ENCODE measurements at regions not wholly inside any gene's neighbourhood (a gene's known extent, or its start where the extent isn't known, plus 50 kb on each side); places are given as distances from the start of the nearest gene placed in this dataset.

- DNase-seq = no peak
Observed at GRCh38 chr5:87868792-87869191, 399.9 kb downstream of the TMEM161B start.

DNA sequence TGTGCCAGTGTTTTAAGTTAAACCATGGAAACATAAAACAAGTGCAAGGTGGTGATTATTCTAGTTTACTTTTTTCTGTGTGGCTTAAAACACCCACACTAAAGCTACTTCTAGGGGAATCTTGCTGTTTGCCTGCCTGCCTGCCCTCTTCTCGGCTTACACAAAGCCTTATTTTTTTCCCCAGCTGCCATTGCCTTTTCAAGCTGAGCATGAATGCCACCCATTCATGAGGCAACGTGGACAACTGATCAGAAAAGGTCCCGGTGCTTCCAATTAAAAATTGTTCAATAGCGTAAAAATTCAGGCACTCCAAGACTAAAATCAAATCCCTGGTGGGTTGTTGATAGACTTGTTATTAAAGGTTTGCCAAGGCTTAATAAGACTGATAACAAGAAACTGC, 401.4 kb downstream of the TMEM161B start:
- DNase-seq = no peak

- no peak for DNase-seq
Observed at GRCh38 chr5:87853541-87853940, 415.1 kb downstream of the TMEM161B start.

DNA sequence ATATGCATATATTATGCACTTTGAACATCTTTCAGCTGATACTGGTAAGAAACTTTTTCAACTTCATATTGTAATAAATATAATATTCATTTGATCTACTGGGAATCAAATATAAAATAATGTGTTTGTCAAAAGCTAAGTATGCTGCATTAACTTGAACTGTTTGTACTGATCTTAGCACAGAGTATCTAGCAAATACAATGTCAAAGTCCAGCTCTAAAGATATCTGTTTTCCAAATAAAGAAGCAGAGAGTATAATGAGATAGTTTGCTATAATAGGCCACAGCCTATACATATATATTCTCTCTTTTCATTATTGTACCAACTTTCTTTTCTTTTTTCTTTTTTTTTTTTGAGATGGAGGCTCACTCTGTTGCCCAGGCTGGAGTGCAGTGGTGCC, 417.0 kb downstream of the TMEM161B start:
- DNase-seq = no peak

GRCh38 chr5:87850843-87851242, 417.8 kb downstream of the TMEM161B start:
- no peak for DNase-seq

GRCh38 chr5:87845734-87846133, 422.9 kb downstream of the TMEM161B start:
- no peak for DNase-seq

DNA sequence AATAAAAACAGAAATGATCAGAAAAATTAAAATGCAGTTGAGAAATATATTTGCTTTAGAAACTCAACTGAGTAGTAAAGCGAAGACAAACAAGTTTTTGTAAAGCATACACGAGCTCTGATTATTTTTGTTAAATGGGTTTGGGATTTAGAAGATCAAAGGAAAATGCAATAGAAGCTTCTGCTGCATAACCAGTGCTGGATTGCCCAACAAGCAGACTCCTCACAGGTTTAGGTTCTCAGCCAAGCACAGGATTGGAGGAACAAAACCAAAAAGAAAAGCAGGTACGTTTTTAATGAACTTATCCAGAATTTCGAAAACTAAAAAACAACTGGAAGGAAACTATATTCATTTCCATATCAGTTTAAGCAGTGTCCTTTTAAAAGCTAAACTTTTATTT, 423.8 kb downstream of the TMEM161B start:
- DNase-seq = no peak

DNA sequence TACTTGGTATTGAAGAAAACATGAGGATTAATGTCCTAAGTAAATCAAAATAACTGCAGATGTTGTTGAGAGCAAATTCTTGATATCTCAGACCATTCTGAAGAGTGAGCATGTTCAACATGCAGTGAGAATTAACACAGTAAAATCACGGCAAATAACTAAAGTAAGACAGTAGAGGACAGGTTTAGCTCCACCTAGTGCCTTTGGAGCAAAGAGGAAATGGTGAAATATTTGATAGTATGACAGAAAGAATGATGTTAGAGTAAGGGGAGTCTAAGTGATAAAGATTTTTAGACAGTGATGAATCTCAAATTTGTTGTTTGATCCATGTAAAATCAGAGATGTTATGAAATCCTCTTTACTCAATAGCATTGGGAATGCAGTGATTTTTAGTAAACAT, 424.2 kb downstream of the TMEM161B start:
- DNase-seq = no peak

- no peak for DNase-seq
Observed at GRCh38 chr5:87836696-87837095, 424.0 kb upstream of the CCNH start.

GRCh38 chr5:87831499-87831898, 418.8 kb upstream of the CCNH start:
- no peak for DNase-seq

- DNase-seq = no peak
Observed at GRCh38 chr5:87829217-87829551, 416.5 kb upstream of the CCNH start.

- no peak for DNase-seq
Observed at GRCh38 chr5:87828545-87829216, 416.0 kb upstream of the CCNH start.

GRCh38 chr5:87827539-87827938, 414.8 kb upstream of the CCNH start:
- no peak for DNase-seq

GRCh38 chr5:87826507-87826906, 413.8 kb upstream of the CCNH start:
- no peak for DNase-seq

DNA sequence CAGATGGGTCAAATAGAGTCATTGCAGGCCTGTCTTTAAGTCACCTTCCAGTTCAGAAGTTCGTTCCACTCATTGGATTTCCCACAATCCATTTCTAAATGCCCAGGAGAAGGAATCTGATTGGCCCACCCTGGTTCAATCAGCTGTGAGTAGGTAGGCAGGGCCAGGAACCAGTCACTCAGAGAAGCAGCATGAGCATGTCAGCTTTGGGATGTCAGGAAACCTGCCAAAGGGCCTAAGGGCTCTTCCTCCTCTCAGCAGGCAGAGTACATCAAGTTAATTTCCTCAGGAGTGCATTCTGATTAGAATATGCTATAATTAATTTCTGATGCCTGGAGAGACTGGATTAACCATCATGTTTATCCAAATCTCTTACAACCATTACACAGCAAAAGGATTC, 412.9 kb upstream of the CCNH start:
- no peak for DNase-seq

- DNase-seq = no peak
Observed at GRCh38 chr5:87807783-87808182, 395.1 kb upstream of the CCNH start.

DNA sequence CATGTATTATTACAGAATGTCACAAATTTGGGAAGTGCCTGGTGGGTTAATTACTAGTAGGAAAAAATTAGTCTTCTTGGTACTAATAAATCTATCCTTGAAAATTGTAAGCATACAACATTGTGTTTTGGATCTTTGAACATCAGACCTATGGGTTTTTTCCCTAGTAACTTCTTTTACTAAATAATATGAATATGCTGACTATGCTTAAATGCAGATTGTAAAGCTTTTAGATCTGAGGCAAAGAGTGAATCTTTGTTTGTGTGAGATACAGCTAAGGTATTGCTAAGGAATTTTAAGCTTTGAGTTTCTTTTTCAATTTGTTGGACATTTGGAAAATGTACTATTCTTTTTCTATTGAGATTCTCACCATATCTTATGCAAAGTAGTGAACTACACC, 390.6 kb upstream of the CCNH start:
- DNase-seq = no peak

- DNase-seq = no peak
Observed at GRCh38 chr5:87791869-87792268, 379.1 kb upstream of the CCNH start.

GRCh38 chr5:87788416-87788815, 375.7 kb upstream of the CCNH start:
- DNase-seq = no peak

- no peak for DNase-seq
Observed at GRCh38 chr5:87787625-87788256, 375.0 kb upstream of the CCNH start.

GRCh38 chr5:87787086-87787485, 374.4 kb upstream of the CCNH start:
- no peak for DNase-seq

DNA sequence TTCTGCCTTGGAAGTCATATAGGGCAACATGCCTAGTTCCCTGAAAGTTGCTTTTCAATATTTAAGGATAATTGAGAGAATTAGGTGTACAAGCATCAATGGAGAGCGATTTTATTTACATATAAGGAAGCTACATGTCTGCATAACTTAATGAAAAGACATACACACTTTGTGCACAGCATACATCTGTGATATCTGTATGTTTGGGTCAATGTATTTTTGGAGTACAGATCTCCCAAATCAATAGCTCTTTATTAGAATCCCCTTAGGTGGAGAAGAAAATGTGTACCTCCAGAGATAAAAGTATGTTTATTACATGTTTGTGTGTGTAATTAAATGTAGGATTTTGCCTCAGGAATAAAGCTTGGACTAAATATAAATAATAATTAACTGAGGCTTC, 373.7 kb upstream of the CCNH start:
- no peak for DNase-seq

- no peak for DNase-seq
Observed at GRCh38 chr5:87785554-87786335, 373.0 kb upstream of the CCNH start.

DNA sequence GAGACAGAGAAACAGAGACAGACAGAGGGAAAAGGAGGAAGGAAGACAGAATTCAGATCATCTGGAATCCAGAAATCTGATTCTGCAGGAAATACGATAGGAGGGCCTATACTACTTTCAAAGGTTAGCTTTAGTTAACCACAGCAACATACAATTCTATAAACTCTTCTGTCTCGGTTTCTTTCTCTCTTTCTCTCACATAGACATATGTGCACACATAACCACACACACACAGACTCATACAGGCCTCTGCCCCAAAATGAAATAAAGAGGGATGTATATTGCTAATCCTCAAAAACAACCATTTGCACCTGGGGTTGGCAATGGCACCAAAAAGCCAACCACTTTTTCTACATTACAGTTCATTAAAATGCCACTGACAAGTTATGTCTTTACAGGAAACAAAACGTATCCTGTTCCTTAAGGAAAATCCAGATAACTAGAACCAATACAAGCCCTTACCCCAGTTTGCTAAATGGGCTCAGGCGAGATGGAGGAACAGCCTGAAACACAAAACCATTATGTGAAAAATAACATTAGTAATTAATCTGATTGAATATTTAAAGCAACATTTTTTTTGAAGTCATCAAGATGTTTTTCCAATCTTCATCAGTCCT, 372.3 kb upstream of the CCNH start:
- DNase-seq = no peak
